Prostate gland (tissue), 2 donors: ENCODE measurements at regions not wholly inside any gene's neighbourhood (a gene's known extent, or its start where the extent isn't known, plus 50 kb on each side); places are given as distances from the start of the nearest gene placed in this dataset.

ENCODE experiments used
- DNase-seq: peaks from one replicate; pipeline ENCODE4 v3.0.0-alpha.2; 2019; ENCODE audit warnings: low spot score
- H3K27ac ChIP-seq, 2 donors: fragments of 200-600 bp; sonication (generic); 2 replicates each; pipeline ENCODE4 v1.5.1; 2017 to 2019
- H3K27me3 ChIP-seq: fragments of 200-600 bp; sonication (generic); replicated peaks from 2 replicates; pipeline ENCODE4 v1.5.1; 2019; ENCODE audit not compliant: insufficient read depth
- H3K36me3 ChIP-seq, 2 donors: fragments of 200-600 bp; sonication (generic); 1 replicate in 1 of 2; 2 replicates in 1 of 2; pipeline versions ENCODE4 v1.5.1 to v1.8.1; 2017 to 2019
- H3K4me1 ChIP-seq: fragments of 200-600 bp; sonication (generic); replicated peaks from 2 replicates; pipeline ENCODE4 v1.5.1; 2019
- H3K4me3 ChIP-seq, 2 donors: fragments of 200-600 bp; sonication (generic); 2 replicates each; pipeline ENCODE4 v1.5.1; 2017 to 2019
- H3K9me3 ChIP-seq: fragments of 200-600 bp; sonication (generic); 2 replicates; pipeline ENCODE4 v1.5.1; 2017
- POLR2A ChIP-seq: fragments of 450-650 bp; IDR thresholded peaks from one replicate; pipeline ENCODE4 v1.6.1; 2016; ENCODE audit warnings: antibody characterized with exemption, mild to moderate bottlenecking
- POLR2AphosphoS5 ChIP-seq: sonication (generic); formaldehyde crosslinking; IDR thresholded peaks from one replicate; pipeline ENCODE4 v1.6.1; 2017; ENCODE audit warnings: antibody characterized with exemption
- WGBS: methylation state at CpG from one replicate; pipeline ENCODE4 v1.1.5; 2018; 5-methylcytosine and 5-hydroxymethylcytosine counted together
- intact Hi-C: fragments of 100-400 bp; cut with DNase I; formaldehyde crosslinking; loops from one replicate; pipeline ENCODE4 v1.14.2; 2022
- TF ChIP-seq, protein P1 (sequence below), 4 experiments: fragments of 200-600 bp in 2 of 4; fragments of 450-650 bp in 2 of 4; sonication (generic) in 2 of 4; IDR thresholded peaks; 1 replicate in 3 of 4; 2 replicates in 1 of 4; pipeline ENCODE4 v1.5.1; 2016 to 2019; ENCODE audit warnings: antibody characterized with exemption in 4 of 4, mild to moderate bottlenecking in 2 of 4, moderate library complexity in 2 of 4

DNA sequence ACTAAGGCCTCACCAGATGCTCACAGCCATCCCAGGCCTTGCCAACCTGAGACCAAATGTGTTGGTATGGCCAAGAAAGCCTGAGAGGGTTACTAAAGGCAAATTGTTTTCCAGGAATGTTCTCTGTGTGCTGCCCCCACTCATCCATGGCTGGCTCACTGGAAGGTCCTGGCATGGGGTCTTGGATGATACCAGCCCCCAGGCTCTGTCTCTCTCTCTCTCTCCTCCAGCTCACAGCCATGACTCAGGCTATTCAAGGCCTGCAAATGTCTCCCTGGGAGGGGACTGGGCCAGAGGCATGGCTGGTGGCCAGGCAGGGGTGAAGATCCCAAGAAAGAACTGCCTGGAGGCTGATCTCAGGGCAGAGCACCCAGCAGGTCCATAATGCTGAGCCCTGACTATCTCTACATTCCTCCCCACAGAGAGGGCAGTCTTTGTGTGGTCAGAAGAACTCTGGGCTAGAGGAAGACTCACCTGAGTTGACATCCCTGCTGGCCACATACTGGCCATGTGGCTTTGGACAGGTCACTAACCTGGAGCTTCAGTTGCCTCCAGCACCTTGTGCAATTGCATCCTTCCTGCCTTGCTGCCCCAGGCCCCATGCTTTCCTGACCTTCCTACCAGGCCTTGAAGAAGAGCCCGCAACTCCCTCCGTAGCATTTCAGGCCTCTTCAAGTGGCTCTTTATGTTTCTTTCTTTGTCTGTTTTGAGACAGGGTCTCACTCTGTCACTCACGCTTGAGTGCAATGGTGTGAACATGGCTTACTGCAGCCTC lies 150.4 kb downstream of the ZFP36L2 start:
- H3K9me3 ChIP-seq, result no peaks in the 10 kb centered on the region
- no peak for DNase-seq
- no peaks in the 10 kb centered on the region for H3K27me3 ChIP-seq
- intact Hi-C loops, result no loop called here
- no peak overlapping the region for H3K4me3 ChIP-seq
- no peaks in the 10 kb centered on the region for H3K4me1 ChIP-seq
- peak overlapping the region; percentile 70 to 71 for H3K27ac ChIP-seq
- WGBS, result 99% methylated on average over 3 of the region's 3 CpGs
- no peaks in the 10 kb centered on the region for H3K36me3 ChIP-seq
- TF ChIP-seq, protein P1, sequence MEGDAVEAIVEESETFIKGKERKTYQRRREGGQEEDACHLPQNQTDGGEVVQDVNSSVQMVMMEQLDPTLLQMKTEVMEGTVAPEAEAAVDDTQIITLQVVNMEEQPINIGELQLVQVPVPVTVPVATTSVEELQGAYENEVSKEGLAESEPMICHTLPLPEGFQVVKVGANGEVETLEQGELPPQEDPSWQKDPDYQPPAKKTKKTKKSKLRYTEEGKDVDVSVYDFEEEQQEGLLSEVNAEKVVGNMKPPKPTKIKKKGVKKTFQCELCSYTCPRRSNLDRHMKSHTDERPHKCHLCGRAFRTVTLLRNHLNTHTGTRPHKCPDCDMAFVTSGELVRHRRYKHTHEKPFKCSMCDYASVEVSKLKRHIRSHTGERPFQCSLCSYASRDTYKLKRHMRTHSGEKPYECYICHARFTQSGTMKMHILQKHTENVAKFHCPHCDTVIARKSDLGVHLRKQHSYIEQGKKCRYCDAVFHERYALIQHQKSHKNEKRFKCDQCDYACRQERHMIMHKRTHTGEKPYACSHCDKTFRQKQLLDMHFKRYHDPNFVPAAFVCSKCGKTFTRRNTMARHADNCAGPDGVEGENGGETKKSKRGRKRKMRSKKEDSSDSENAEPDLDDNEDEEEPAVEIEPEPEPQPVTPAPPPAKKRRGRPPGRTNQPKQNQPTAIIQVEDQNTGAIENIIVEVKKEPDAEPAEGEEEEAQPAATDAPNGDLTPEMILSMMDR (IDR thresholded peaks at IDR 0.05), result no peak
- TF ChIP-seq POLR2A (no peak), POLR2AphosphoS5 (no peak)

DNA sequence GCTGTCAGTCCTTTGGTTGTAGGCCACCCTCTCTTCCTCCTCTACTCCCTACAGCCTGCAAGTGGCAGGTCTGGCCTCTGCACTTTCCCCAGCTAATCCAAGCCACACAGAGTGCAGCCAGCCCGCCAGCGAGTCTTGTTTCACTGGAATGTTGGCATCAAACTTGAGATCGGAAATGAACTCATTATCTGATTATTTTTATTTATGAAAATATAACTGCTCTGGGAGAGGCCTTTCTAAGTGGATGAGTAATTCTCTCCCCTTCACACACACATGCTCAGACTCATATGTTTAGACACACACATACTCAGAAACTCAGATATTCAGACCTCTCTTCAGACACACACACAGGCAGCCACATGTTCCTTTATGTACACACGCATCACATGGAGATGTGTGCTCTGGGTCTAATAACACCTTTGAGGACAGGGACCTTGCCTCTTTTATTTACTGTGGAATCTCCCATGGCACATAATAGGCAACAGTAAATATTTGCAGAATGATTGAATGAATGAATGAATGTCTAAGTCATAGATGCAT lies 151.3 kb downstream of the ZFP36L2 start:
- Histone ChIP-seq H3K27me3 (no peaks in the 10 kb centered on the region), H3K4me1 (no peaks in the 10 kb centered on the region), H3K4me3 (no peak overlapping the region), H3K36me3 (no peaks in the 10 kb centered on the region), H3K9me3 (no peaks in the 10 kb centered on the region), H3K27ac (peak overlapping the region; percentile 70 to 71)
- TF ChIP-seq POLR2A (peak; percentile 26), POLR2AphosphoS5 (peak; percentile 92)
- TF ChIP-seq, protein P1 (IDR thresholded peaks at IDR 0.05), result no peak
- 23% methylated on average over 4 of the region's 4 CpGs for WGBS
- peak; percentile 81 for DNase-seq
- intact Hi-C loops, result no loop called here

DNA sequence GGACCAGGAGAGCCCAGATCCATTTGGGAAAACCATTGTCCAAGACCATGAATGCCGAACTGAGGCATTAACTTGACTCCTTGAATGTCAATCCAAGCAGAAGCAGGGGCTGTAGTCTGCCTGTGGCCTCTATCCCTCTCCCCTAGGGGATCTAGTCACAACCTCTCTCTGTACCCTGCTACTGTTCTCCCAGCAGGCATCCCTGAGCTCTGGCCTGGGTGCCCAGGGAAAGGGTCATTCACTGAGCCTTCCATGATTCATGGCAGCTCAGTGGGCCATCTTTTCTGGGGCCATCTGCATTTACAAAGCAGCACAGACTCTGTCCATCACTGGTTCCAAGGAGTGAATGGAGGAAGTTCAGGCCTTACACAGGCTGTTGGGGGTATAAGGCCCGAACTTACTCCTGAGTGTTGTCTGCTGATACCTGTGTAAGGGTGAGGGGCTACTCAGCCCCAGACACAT lies 151.8 kb downstream of the ZFP36L2 start:
- WGBS, result 73% methylated on average over 2 of the region's 2 CpGs
- intact Hi-C loops, result no loop called here
- peak overlapping the region; percentile 70 to 71 for H3K27ac ChIP-seq
- no peak overlapping the region for H3K4me3 ChIP-seq
- DNase-seq, result no peak
- no peaks in the 10 kb centered on the region for H3K27me3 ChIP-seq
- H3K36me3 ChIP-seq, result no peaks in the 10 kb centered on the region
- TF ChIP-seq POLR2AphosphoS5, result no peak
- no peaks in the 10 kb centered on the region for H3K9me3 ChIP-seq
- no peaks in the 10 kb centered on the region for H3K4me1 ChIP-seq

DNA sequence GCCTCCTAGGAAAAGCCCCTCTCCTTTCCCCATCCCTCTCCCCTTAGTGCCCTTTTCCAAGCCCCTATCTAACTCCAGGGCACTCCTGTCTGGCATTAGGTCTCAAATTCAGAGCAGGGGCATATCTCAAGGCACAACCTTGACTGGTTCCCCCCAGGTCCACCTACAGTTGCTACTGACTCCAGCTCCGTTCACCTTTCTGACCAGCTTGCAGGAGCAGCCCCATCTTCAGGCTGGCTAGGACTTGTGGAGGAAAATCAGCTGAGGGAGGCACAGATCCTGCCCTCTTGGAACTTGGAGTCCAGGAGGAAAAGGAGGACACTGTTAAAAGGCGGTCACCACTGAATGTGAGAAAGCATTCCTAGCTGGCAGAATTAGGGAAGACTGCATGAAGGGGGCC lies 152.4 kb downstream of the ZFP36L2 start:
- intact Hi-C loops, result no loop called here
- H3K4me1 ChIP-seq, result no peaks in the 10 kb centered on the region
- no peak overlapping the region for H3K4me3 ChIP-seq
- H3K27me3 ChIP-seq, result no peaks in the 10 kb centered on the region
- no peak for DNase-seq
- WGBS, result 100% methylated on average over 2 of the region's 2 CpGs
- TF ChIP-seq POLR2AphosphoS5 (no peak), POLR2A (no peak)
- TF ChIP-seq, protein P1 (IDR thresholded peaks at IDR 0.05), result no peak
- H3K36me3 ChIP-seq, result no peaks in the 10 kb centered on the region
- peak overlapping the region; percentile 70 to 71 for H3K27ac ChIP-seq
- no peaks in the 10 kb centered on the region for H3K9me3 ChIP-seq

DNA sequence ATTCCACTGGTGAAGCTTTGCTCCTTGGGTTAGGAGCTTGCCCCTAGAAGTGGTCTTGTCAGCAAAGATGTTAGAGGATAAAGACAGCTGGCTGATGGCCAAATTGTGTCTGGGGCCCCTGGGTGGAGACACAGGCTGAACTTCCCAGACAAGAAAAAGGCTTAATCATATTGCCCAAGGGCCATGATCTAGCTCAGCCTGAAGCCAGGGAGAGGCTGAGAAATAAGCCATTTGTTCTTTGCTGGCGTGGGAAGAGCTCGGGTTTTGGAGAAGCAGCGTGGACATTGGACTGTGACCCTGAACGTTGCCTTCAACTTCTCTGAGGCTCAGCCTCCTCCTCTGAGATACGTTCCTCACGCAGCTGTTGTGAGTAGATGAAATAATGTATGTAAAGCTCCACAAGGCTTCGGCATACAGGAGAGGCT lies 153.0 kb downstream of the ZFP36L2 start:
- WGBS, result 67% methylated on average over 7 of the region's 7 CpGs
- Histone ChIP-seq H3K9me3 (no peaks in the 10 kb centered on the region), H3K27ac (peak overlapping the region in 1 of 2 donors; percentile 71), H3K4me1 (no peaks in the 10 kb centered on the region), H3K27me3 (no peaks in the 10 kb centered on the region), H3K36me3 (no peaks in the 10 kb centered on the region), H3K4me3 (no peak overlapping the region)
- intact Hi-C loops, result no loop called here
- no peak for TF ChIP-seq POLR2A
- no peak for DNase-seq
